GM21529 (cell line): ENCODE measurements at regions not wholly inside any gene's neighbourhood (a gene's known extent, or its start where the extent isn't known, plus 50 kb on each side); places are given as distances from the start of the nearest gene placed in this dataset.

Source experiments
- ATAC-seq: cut with Tn5 transposase; IDR thresholded peaks from one replicate; pipeline ENCODE4 v1.9.1; 2021; ENCODE audit not compliant: unreplicated experiment

DNA sequence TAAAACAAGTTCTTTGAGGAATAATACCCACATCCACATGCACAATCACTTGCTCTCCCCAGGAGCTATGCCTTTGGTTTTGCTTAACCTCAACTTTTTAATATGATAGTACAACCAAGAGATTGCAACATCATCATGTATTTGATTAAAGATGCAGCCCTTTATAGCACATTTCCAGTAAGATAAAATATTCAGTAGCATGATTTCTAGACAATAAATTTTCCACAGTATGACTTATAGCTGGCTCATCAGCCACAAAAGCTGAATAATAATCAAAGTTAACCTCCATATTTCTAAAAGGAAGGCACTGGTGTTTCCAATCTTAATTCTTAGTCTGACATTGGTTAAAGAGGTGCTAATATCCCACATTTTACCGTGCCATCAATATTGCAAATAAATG is 622.5 kb downstream of the TBL1XR1 start:
- no peak for ATAC-seq

DNA sequence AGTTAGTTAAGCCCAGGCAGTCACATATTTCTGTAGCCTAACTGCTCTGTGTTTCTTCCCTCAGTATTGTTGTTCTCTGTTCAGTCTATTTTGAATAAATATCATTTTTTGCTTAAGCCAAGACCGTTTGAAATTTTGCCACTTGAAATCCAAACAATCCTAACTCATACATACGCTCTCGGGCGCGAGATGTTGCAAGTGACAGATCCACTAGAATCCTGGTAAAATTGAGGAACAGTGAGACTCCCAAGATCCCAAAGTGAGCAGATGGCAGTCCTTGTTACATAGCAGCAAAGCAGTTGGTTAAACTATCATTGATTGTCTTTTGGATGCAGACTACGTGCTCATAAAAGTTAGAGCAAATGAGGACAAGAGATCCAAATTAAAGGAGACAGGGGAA is 625.4 kb downstream of the TBL1XR1 start:
- ATAC-seq: no peak

DNA sequence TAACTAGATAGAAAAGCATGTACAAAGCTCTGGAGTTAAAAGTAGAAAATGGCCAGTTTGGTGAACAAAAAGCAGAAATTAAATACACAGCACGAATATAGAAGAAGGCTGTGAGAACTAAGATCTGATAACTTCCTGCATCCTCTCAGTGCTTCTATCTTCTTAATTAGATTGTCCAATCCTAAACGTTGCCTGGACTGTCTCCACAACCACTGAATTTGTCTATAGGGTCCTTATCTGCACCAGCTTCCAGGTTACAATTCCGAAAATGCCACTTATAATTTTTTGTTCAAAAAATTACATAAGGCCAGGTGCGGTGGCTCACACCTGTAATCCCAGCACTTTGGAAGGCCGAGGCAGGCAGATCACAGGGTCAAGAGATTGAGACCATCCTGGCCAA is 626.3 kb downstream of the TBL1XR1 start:
- ATAC-seq: no peak

DNA sequence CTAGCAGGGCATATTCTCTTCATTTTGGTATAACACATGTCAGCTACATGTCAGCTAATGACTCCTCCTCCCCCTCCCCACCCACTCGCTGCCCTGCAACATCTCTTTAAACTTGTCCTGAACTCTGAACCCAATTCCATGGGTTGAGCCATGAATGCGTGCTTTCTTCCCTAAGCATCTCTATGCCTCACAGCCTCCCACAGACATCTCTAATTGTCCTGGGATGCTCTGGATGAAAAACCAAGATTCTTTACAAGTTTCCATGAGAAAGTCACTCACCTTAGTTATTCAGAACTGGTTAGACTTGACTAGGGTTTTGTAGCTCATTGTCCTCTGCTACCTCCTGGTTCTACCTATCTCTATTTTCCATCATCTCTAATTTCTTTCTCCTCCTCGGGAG is 629.1 kb downstream of the TBL1XR1 start:
- ATAC-seq: no peak

DNA sequence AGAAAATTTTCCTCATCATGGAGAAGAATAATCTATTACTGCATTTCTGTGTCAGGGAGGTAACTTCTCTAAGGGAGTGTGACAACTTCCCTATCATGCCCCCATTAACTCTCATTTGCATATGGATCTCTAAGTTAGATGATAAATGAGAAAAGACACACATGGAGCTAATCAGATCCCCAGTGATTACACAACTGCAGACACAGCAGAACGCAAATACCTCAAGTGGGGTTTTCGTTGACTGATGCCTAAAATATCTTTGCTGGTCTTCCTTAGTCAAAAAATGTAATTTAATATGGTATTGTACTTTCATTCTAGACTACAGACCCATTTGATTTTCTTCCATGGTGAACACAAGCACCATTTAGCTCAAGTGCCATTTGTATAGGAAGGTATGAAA is 630.5 kb downstream of the TBL1XR1 start:
- no peak for ATAC-seq

DNA sequence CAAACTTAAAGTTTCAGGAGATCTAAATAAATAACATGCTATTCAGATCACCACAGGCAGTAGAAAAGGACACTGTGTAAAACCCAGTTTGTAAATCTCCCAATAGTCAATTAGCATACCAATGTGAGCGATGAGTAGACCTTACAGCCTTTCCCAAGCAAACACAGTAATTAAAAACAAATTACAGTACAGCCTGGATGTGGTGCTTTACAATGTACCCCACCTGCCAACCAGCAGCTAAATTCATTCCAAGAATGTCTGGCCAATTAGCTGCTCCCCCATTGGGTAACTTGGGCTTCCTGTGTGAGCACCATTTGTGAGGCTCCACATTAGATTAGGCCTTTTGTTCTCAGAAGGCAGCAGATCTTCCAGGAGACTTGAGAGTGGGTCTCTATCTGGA is 635.0 kb downstream of the TBL1XR1 start:
- ATAC-seq: no peak

DNA sequence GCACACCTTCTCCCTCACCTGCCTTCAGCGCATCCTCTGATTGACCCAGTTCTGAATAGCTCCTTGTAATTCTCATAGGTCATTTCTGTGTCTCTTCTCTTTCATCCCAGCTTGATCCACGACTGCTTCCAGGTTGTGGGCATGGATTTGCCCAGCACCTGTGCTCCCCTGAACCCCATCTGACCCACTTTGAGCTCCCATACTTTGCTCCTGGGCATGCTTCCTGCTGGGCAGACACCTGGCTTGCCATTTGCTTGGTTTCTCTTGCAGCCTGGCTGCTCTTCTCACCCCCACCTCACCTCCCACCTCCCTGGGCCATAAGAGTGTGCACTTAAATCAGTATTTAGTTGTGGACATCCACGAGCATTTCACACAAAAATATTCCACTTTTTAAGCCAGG is 635.5 kb downstream of the TBL1XR1 start:
- no peak for ATAC-seq

DNA sequence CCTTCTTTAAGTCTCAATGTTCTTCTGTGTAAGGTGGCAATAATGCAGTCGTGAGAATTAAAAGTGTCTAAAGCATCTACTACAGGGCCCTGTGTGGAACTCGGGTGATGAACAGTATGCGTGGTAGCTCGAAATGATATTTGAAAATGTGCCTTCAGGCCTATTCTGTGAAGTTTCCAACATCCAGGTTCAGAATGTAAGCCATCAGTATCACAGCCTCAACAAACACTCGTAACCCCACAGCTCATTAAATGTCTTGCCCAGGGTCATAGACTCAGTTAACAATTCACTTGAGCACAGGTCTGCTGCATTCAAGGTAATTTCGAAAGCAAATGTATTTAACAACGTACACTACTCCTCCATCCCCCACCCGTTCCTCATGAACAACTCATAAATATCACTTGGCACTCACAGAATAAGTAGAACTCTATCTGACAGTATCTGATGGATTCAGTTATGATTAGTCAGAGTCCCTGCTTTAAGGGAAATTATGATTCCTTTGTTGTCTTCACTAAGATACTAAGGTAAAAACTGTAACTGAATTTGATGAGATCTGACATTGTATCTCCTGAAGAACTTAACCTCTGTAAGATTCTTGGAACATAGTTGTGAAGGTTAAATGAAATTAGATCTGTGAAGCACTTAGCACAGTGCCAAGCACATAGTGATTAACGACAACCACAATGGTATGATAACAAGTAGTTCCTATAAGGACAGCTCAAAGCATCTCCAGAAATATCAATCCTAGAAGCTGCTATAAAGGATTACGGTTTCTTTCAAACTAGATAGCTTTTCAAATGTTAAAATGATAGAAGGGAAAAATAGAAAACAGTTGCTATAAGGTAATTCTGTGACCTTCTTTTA is 642.3 kb downstream of the TBL1XR1 start:
- no peak for ATAC-seq

DNA sequence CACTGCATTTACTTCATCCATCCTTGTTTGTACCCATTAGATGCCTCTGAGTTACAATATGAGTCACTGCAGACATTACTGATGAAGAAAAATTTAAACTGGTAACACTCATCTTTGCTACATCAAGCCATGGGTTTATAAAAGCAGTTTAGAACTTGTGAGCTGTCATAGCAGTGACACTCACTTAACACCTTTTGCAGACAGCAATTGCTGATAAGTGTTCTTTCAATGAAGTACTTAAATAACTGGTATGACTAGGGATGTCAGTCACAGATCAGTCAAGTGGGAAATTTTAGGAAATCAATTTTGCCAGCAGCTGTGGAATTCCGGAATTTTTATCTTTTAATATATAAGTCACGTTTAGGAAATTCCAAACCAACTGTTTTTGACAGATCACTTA is 643.0 kb downstream of the TBL1XR1 start:
- ATAC-seq: no peak

DNA sequence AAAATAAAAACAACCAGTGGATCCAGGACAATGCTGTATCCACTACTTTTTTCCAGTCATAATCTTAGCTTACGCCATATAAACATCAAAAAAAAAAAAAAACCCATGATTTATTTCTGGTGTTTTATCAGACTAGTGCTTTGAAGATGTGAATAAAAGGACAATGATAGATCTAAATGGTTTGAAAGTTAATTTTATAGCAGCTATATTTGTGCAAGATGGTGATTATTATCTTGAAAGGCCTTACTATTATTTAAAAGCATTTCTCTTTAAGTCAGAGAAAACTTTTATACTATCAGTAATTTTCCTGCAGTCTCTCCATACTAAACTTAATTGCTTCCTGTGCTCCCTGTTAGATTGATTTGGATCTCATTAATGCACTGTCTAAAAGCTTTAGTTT is 670.3 kb downstream of the TBL1XR1 start:
- no peak for ATAC-seq

DNA sequence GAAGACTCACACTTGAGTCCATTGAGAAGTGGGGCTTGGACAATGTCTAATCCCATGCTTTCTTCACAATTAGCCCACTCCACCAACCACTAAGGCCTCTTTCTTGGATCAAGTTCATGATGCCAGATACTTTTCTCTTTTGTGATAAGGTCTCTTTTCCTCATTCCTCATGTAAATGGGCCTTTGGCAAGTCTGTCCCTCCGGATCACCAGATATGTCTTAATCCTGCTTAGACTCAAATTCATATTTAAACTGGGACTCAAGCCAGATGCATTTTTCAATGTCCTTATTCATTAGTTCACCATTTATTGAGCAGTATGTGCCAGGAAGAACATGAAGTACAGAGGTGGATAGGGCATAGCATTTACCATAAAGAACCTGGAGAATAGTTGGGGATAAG is 671.1 kb downstream of the TBL1XR1 start:
- no peak for ATAC-seq

DNA sequence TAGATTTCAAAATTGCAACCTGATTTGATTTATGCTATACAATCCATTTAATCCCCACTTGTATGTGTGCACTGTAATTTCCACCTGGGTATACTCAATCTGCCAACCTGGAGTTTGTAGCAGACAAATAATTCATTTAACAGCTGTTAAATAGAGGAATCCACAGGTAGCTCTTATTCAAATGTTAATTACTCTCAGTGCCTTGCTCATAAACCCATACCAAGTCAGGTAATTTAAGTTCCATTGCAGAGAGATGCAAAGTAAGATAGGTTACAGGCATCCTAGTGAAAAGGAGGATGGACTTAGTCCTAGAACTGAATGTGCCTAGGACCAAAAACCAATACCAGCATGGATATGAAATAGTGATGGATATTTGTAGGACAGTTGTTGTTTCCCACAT is 674.2 kb downstream of the TBL1XR1 start:
- no peak for ATAC-seq

DNA sequence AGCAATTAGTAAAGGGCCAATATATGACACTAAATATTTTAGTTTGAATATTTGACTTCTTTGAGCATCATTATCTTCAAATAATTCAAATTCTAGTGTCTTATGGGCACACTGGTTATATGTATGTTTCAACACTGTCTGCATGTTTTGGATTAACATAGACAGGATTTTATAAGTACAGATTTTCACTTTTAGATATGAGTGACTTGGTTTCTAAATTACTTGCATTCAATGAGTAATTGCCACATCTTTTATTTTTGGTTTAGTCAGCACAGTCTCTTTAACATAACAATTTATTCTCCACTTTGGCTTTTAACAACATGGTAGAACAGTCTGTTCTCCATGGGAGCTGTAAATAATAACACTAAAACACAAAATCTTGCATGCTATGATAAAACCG is 674.8 kb downstream of the TBL1XR1 start:
- no peak for ATAC-seq

DNA sequence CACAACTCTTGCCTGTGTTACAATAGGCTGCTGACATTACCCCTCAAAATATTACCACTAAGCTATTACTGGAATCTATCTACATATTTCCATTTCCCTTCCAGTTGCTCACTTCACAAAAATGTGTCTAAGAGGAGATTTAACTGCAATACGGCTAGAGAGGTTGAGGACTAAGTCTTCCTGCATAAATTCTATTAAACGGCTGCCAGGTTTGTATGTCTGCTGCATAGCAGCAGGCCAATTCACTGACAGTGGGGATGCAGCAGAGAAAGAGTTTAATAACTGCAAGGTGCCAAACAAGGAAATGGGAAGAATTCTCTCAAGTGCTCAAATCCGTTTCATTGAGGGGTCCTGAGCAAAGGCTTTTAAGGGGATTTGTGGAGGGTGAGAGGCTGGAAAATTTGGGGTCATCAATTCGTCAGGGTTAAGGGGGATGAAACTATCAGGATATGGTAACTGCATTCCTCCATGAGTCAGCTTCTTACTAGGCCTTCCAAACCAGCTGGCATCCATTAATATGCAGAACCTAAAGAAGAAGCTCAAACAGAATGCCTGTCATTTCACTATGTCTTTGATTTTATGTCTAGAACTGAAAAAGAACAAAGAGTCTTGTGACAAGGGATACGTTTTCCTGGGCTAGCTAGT is 675.6 kb downstream of the TBL1XR1 start:
- no peak for ATAC-seq

DNA sequence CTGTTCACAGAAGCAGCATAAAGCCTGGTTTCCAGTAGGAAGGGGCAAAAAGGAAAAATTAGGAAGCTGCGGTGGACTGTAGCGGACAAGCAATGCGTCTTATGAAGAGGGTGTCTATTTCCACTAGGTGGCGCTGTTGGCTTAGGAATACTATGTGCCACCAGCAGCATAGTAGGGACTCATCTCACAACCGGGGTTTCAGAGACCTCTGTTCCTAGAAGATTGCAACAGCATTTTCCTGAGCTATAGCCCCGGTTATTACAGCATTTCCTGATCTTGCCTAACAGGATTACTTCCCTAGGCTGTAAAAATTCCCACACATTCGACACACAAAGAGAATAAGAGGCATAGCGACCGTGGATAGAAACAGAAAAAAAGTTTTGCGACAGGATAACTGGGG is 683.0 kb downstream of the TBL1XR1 start:
- ATAC-seq: no peak

DNA sequence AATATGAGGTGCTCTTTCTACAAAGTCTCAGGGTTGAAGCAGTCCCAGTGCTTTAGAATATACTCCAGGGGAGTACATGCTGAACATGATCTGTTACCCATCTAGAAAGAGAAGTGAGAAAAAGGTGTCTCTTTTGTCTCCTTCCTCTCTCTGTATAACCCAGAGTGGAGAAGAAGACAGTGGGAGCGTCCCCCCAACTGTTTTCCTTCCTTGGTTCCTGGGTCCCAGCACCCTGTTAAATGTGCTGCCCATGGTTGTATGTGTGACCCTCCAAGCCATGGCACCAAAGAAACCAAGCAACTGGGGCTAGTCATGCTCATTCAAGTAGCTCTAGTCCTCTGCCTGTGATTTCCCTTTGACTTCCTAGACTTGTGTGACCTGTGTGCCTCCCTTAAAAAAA is 683.7 kb downstream of the TBL1XR1 start:
- ATAC-seq: no peak

DNA sequence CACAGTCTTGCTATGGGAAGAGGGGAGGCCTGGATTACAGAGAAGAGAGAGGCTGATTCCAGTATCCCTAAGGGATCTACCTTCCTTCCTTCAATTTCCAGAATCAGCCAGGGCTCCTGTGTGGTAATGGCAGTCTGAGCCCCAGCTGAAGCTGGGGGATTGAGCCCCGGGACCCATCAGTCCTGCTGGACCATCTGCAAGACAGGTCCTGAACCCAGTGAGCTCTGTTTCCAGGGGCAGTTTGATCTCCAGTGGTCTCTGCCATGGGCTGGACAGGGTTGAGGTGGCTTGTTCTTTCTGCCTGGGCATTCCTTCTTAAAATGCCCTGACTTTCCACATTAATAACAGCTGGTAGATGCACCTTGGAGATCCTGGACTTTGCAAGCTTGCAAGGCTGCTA is 685.2 kb downstream of the TBL1XR1 start:
- no peak for ATAC-seq

DNA sequence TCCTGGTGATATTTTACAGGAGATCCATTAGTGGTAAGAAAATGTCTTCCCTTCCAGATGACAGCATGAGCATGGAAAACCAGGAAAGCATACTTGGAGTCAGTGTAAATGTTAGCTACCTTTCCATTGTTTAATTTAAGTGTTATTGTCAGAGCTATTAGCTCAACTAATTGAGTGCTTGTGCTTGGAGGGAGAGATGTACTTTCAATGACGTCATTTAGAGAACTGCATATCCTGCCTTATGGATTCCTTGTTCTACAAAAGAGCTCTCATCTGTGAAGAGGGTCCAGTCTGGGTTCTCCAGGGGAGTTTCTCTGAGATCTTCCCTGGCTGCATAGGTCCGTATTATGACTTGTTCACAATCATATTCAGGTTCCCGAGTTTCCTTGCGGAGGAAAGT is 687.2 kb downstream of the TBL1XR1 start:
- no peak for ATAC-seq

DNA sequence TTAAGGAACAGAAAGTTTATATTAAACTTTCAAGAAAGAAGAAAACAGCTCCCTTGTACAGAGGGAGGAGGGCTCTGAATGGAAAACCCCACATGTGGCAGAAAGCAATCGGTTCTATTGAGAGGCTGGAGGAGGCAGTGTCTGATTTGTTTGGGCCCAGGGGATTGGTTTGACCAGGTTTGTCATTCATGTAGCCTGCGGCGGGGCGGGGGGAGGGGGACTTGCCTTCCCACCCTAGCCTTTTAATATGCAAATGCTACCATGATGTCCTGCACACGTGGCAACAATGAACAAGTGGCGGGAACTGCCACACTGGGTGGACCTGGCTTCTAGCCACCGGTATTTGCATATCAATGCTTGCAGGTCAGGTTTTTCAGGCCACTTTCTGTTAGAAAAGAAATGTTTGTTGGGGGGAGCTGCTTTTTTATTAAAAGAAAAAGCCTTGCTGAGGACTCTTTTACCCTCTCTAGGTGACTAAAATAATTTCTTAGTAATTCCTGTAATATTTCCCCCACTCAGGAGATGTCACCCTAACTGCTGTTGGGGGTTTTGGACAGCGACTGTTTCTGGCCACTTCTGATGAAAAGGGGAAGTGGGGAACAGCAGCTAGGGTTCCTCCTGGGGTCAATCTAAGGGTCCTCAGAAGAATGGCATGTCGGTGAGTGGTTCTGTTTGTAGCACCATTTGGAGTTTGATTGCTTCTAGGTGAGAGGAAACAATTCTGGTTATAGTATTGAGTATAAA is 691.2 kb downstream of the TBL1XR1 start:
- no peak for ATAC-seq

DNA sequence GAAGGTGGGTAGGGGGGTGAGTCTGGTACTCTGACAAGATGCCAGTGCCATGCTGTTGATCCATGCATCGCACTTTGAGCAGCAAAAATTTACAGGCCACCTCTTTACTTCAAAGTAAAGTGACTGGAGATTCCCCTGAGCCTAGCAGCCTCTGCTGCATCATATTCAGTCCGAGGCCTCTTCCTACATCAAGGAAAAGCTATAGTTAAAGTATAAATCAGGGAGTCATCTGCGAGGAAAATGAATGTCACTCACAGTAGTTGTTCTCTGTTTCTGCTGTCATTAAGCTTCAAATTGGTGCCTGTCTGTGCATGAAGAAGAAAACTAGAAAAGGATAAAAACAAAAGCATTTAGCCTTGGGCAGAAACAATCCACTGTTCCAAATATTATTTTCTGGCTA is 706.2 kb downstream of the TBL1XR1 start:
- no peak for ATAC-seq

DNA sequence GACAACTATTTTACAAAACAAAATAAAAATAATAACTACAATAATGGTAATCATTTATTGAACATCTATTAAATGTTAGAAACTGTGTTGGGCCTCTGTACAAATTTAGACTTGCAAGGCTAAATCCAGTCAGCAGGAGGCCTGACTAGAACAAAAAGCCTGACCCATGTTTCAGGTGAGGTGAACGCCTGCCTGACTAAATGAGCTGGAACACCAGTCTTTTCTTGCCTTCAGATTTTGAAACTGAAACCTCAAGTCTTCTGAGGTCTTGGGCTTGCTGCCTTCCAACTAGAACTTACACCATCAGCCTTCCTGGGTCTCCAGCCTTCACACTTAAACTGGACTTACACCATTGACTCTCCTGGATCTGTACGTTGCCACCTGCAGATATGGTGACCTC is 706.9 kb downstream of the TBL1XR1 start:
- no peak for ATAC-seq

DNA sequence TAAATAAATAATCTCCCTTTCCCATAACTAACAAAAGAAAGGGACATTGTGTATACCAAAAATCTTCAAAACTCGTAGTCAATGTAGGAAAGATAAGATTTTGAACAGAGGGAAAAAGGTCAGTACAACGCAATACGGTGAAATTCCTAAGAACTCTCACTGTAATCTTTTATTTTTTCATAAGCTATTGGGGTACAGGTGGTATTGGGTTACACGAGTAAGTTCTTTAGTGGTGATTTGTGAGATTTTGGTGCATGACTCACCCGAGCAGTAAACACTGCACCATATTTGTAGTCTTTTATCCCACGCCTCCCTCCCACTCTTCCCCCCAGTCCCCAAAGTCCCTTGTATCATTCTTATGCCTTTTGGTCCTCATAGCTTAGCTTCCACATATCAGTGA is 718.0 kb downstream of the TBL1XR1 start:
- ATAC-seq: no peak
